HEK293T (cell line): ENCODE measurements at regions not wholly inside any gene's neighbourhood (a gene's known extent, or its start where the extent isn't known, plus 50 kb on each side); places are given as distances from the start of the nearest gene placed in this dataset.

Experiments used
- CTCF ChIA-PET: fragments of 350-600 bp; formaldehyde crosslinking; extraction: SDS; loops from one replicate; lab custom pipeline; 2021; ENCODE audit warnings: antibody characterized with exemption, inconsistent platforms; lab: Yijun Ruan, JAX
- POLR2A ChIA-PET: fragments of 350-600 bp; formaldehyde crosslinking; extraction: SDS; loops from one replicate; lab custom pipeline; 2020; ENCODE audit warnings: antibody characterized with exemption, inconsistent platforms; lab: Yijun Ruan, JAX
- DNase-seq: peaks from one replicate; pipeline ENCODE4 v3.0.0; 2012; ENCODE audit warnings: mixed read lengths; ENCODE audit errors: extremely low spot score
- ARNT ChIP-seq: fragments of 450-650 bp; IDR thresholded peaks from 2 replicates; pipeline ENCODE4 v1.6.1; 2017; ENCODE audit warnings: mild to moderate bottlenecking
- BHLHE40 ChIP-seq: fragments of 450-650 bp; IDR thresholded peaks from 2 replicates; pipeline ENCODE4 v1.6.1; 2016; ENCODE audit warnings: mild to moderate bottlenecking, moderate library complexity, borderline replicate concordance
- CTBP1 ChIP-seq: fragments of 450-650 bp; IDR thresholded peaks from 2 replicates; pipeline ENCODE4 v1.6.1; 2016; ENCODE audit warnings: borderline replicate concordance
- ELF4 ChIP-seq: fragments of 450-650 bp; IDR thresholded peaks from 2 replicates; pipeline ENCODE4 v1.6.1; 2017; ENCODE audit warnings: antibody characterized with exemption
- FOXA1 ChIP-seq: fragments of 450-650 bp; IDR thresholded peaks from 2 replicates; pipeline ENCODE4 v1.6.1; 2016; ENCODE audit warnings: mild to moderate bottlenecking
- FOXK2 ChIP-seq: fragments of 450-650 bp; IDR thresholded peaks from 2 replicates; pipeline ENCODE4 v1.6.1; 2016; ENCODE audit warnings: mild to moderate bottlenecking
- FOXM1 ChIP-seq: fragments of 450-650 bp; IDR thresholded peaks from 2 replicates; pipeline ENCODE4 v1.6.1; 2017; ENCODE audit warnings: mild to moderate bottlenecking, borderline replicate concordance
- HDGF ChIP-seq: fragments of 450-650 bp; IDR thresholded peaks from 2 replicates; pipeline ENCODE4 v1.6.1; 2017; ENCODE audit warnings: antibody characterized with exemption, borderline replicate concordance
- L3MBTL2 ChIP-seq: fragments of 450-650 bp; conservative IDR thresholded peaks from 2 replicates; pipeline ENCODE4 v1.6.1; 2016; ENCODE audit warnings: mild to moderate bottlenecking
- LEF1 ChIP-seq: fragments of 450-650 bp; IDR thresholded peaks from 2 replicates; pipeline ENCODE4 v1.6.1; 2017; ENCODE audit warnings: mild to moderate bottlenecking, borderline replicate concordance
- NFRKB ChIP-seq: fragments of 450-650 bp; IDR thresholded peaks from 2 replicates; pipeline ENCODE4 v1.6.1; 2016; ENCODE audit warnings: mild to moderate bottlenecking, moderate library complexity
- SP1 ChIP-seq: fragments of 450-650 bp; IDR thresholded peaks from 2 replicates; pipeline ENCODE4 v1.6.1; 2017
- SUZ12 ChIP-seq: fragments of 450-650 bp; IDR thresholded peaks from 2 replicates; pipeline ENCODE4 v1.6.1; 2016; ENCODE audit warnings: mild to moderate bottlenecking
- TARDBP ChIP-seq: fragments of 450-650 bp; IDR thresholded peaks from 2 replicates; pipeline ENCODE4 v1.6.1; 2016
- ZNF384 ChIP-seq: fragments of 450-650 bp; IDR thresholded peaks from 2 replicates; pipeline ENCODE4 v1.6.1; 2016
- TF ChIP-seq, protein P1 (sequence below): fragments of 450-650 bp; IDR thresholded peaks from 2 replicates; pipeline ENCODE4 v1.6.1; 2016

DNA sequence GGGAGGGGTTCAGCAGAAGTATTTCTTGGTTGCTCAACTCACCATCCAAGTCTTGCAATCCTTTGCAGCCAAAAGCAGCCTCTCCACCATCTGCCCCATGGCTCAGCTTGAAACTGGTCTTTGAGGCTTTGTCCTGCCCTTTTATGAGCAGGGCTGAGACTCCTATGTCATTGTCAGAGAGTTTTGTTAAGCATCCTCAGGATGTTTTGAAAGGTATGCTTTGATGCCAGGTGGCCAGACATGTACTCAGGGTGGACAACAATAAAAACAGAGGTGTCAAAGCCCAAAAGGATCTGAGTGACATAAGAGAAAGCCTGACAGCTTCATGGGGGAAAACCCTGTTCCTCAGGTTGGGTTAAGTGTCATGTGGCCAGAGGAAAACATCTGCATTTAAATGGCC, 310.5 kb downstream of the PRDM2 start:
- POLR2A ChIA-PET = no interaction called here
- TF ChIP-seq FOXM1 = no peak
- no peak for TF ChIP-seq LEF1
- no peak for TF ChIP-seq FOXA1
- no peak for DNase-seq
- CTCF ChIA-PET = no interaction called here

DNA sequence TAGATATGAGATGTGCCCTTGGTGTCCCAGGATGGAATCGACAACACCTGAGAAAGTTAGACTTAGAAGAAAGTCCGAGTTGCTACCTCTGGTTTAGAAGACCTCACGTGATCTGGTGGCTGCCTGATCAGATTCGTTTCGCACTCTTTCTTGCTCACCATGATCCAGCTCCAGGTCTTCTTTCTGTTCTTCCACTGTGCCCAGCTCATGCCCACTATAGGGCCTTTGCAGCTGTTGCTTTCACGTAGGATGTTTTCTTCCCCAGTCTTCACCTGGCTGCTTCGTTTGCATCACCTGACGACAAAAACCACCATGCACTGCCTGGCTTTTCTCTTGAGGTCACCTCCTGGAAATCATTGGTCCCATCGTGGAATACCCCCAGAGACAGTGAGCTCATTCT, 311.1 kb downstream of the PRDM2 start:
- TF ChIP-seq TARDBP (no peak), FOXK2 (no peak), CTBP1 (no peak), SP1 (no peak), FOXA1 (no peak), FOXM1 (no peak), ELF4 (no peak)
- TF ChIP-seq, protein P1, sequence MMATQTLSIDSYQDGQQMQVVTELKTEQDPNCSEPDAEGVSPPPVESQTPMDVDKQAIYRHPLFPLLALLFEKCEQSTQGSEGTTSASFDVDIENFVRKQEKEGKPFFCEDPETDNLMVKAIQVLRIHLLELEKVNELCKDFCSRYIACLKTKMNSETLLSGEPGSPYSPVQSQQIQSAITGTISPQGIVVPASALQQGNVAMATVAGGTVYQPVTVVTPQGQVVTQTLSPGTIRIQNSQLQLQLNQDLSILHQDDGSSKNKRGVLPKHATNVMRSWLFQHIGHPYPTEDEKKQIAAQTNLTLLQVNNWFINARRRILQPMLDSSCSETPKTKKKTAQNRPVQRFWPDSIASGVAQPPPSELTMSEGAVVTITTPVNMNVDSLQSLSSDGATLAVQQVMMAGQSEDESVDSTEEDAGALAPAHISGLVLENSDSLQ = no peak
- POLR2A ChIA-PET = no interaction called here
- DNase-seq = no peak
- CTCF ChIA-PET = no interaction called here

DNA sequence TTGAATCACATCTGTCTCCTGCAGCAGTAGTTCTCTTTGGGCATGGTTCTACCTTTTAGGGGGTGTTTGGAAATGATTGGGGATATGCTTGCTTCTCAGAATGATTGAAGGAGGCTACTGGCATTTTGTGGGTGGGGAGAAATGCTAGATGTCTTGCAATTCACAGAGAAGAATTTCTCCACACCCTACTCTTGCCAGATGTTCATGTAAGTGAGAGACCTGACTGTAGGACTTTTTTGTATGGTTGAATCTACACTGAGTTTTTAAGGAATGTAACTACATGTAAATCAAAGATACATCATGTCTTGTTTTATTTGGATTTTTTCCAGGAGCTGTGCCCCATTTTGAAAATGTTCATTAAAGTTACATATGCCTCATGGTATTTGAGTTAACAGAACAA, 311.9 kb downstream of the PRDM2 start:
- ChIA-PET POLR2A (no interaction called here), CTCF (no interaction called here)
- TF ChIP-seq CTBP1 (no peak), L3MBTL2 (no peak), FOXA1 (no peak), FOXK2 (no peak), ARNT (no peak), ELF4 (no peak), NFRKB (no peak), LEF1 (no peak), SP1 (no peak), FOXM1 (no peak), ZNF384 (no peak), HDGF (no peak), SUZ12 (no peak), TARDBP (no peak)
- TF ChIP-seq, protein P1 = no peak
- DNase-seq = no peak

DNA sequence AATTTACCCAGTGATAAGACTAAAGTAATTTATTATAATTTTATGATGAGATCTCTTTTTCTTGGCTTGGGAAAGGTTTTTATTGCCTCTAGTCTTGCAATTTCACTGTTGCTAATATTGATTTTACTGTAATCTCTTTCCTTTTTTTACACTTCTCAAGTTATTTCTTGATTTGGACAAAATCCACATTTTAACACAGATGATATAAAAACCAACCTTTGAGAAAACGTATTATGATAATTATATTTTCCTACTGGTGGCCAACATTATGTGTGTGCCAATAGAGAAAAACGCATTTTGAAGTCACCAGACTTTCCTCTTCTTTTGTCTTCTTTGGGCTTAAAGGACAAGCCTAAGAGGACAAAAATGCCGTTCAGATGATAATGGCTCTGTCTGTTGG, 314.9 kb downstream of the PRDM2 start:
- ChIA-PET POLR2A (no interaction called here), CTCF (no interaction called here)
- DNase-seq = no peak
- TF ChIP-seq NFRKB (no peak), HDGF (no peak), CTBP1 (no peak), L3MBTL2 (no peak), LEF1 (no peak), FOXA1 (no peak), FOXK2 (no peak), SP1 (no peak), BHLHE40 (no peak), SUZ12 (no peak), ZNF384 (no peak), TARDBP (no peak)

- TF ChIP-seq ELF4 (no peak), BHLHE40 (no peak), CTBP1 (no peak), LEF1 (no peak), ZNF384 (no peak), NFRKB (no peak), FOXK2 (no peak), FOXM1 (no peak), SP1 (no peak)
- TF ChIP-seq, protein P1 = no peak
- CTCF ChIA-PET = no interaction called here
- POLR2A ChIA-PET = no interaction called here
- no peak for DNase-seq
Measured at GRCh38 chr1:14015917-14016316, 315.9 kb downstream of the PRDM2 start.

GRCh38 chr1:14017531-14017961, 317.6 kb downstream of the PRDM2 start:
- no peak for TF ChIP-seq SUZ12
- TF ChIP-seq FOXK2 = no peak
- no peak for TF ChIP-seq ELF4
- TF ChIP-seq, protein P1 = no peak
- TF ChIP-seq TARDBP = no peak
- TF ChIP-seq L3MBTL2 = no peak
- TF ChIP-seq CTBP1 = no peak
- POLR2A ChIA-PET = no interaction called here
- no peak for DNase-seq
- CTCF ChIA-PET = no interaction called here

GRCh38 chr1:14019461-14019860, 319.5 kb downstream of the PRDM2 start:
- ChIA-PET CTCF (no interaction called here), POLR2A (no interaction called here)
- DNase-seq = no peak
- TF ChIP-seq HDGF = no peak
- no peak for TF ChIP-seq FOXK2
